HL-60 (cell line): ENCODE measurements at regions not wholly inside any gene's neighbourhood (a gene's known extent, or its start where the extent isn't known, plus 50 kb on each side); places are given as distances from the start of the nearest gene placed in this dataset.

Experiments
- DNase-seq, 2 experiments: peaks; one replicate each; pipeline ENCODE4 v3.0.0-alpha.2; 2010 to 2020; ENCODE audit warnings: low read depth in 1 of 2, low spot score in 1 of 2
- H3K27ac ChIP-seq: fragments of 250-450 bp; sonication (Bioruptor Pico); replicated peaks from 2 replicates; pipeline ENCODE4 v1.5.1; 2020; ENCODE audit warnings: mild to moderate bottlenecking, moderate library complexity
- H3K27me3 ChIP-seq: fragments of 250-450 bp; sonication (Bioruptor Pico); 2 replicates; pipeline ENCODE4 v1.5.1; 2021; ENCODE audit warnings: mild to moderate bottlenecking, moderate library complexity; ENCODE audit not compliant: insufficient read depth, poor library complexity, severe bottlenecking
- H3K4me3 ChIP-seq: replicated peaks from 2 replicates; pipeline ENCODE4 v1.5.1; 2011; ENCODE audit warnings: mild to moderate bottlenecking, control low read depth, low read length; ENCODE audit not compliant: insufficient read depth
- GABPA ChIP-seq: IDR thresholded peaks from 2 replicates; pipeline ENCODE4 v1.6.1; 2012; ENCODE audit warnings: low read depth
- POLR2AphosphoS5 ChIP-seq: IDR thresholded peaks from 2 replicates; pipeline ENCODE4 v1.6.1; 2012; ENCODE audit warnings: low read depth
- REST ChIP-seq: IDR thresholded peaks from 2 replicates; pipeline ENCODE4 v1.6.1; 2012; ENCODE audit warnings: low read depth; ENCODE audit not compliant: insufficient replicate concordance
- SPI1 ChIP-seq: IDR thresholded peaks from 2 replicates; pipeline ENCODE4 v1.6.1; 2012; ENCODE audit warnings: low read depth, mild to moderate bottlenecking, borderline replicate concordance
- TF ChIP-seq, protein P1 (sequence below): IDR thresholded peaks from one replicate; pipeline ENCODE4 v1.5.1; 2011; ENCODE audit warnings: low read length, control low read depth, inconsistent platforms; ENCODE audit not compliant: insufficient read depth

GRCh38 chr10:2874963-2875362, 192.4 kb upstream of the PFKP start:
- Histone ChIP-seq H3K27me3 (no peaks in the 10 kb centered on the region), H3K4me3 (no peak overlapping the region), H3K27ac (no peak overlapping the region)
- no peak for DNase-seq
- no peak for TF ChIP-seq SPI1
- TF ChIP-seq REST, result no peak
- no peak for TF ChIP-seq POLR2AphosphoS5
- TF ChIP-seq, protein P1, sequence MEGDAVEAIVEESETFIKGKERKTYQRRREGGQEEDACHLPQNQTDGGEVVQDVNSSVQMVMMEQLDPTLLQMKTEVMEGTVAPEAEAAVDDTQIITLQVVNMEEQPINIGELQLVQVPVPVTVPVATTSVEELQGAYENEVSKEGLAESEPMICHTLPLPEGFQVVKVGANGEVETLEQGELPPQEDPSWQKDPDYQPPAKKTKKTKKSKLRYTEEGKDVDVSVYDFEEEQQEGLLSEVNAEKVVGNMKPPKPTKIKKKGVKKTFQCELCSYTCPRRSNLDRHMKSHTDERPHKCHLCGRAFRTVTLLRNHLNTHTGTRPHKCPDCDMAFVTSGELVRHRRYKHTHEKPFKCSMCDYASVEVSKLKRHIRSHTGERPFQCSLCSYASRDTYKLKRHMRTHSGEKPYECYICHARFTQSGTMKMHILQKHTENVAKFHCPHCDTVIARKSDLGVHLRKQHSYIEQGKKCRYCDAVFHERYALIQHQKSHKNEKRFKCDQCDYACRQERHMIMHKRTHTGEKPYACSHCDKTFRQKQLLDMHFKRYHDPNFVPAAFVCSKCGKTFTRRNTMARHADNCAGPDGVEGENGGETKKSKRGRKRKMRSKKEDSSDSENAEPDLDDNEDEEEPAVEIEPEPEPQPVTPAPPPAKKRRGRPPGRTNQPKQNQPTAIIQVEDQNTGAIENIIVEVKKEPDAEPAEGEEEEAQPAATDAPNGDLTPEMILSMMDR, result no peak
- TF ChIP-seq GABPA, result no peak

- Histone ChIP-seq H3K27ac (no peak overlapping the region), H3K4me3 (no peak overlapping the region), H3K27me3 (no peaks in the 10 kb centered on the region)
- no peak for DNase-seq
- TF ChIP-seq, protein P1, result no peak
- TF ChIP-seq SPI1 (no peak), GABPA (no peak), REST (no peak), POLR2AphosphoS5 (no peak)
Observed at GRCh38 chr10:2873769-2874168, 193.6 kb upstream of the PFKP start.

DNA sequence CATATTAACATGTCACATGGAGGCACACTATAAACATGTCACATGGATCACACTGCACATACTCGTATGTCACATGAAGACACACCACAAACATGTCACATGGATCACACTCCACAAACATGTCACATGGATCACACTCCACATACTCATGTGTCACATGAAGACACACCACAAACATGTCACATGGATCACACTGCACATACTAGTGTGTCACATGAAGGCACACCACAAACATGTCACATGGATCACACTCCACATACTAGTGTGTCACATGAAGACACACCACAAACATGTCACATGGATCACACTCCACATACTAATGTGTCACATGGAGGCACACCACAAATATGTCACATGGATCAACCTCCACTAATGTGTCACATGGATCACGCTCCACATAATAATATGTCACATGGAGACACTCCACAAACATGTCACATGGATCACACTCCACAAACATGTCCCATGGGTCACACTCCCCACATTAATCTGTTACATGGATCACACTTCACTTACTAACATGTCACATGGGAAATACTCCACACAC, 195.6 kb upstream of the PFKP start:
- Histone ChIP-seq H3K27ac (no peak overlapping the region), H3K27me3 (no peaks in the 10 kb centered on the region), H3K4me3 (no peak overlapping the region)
- DNase-seq, result no peak
- no peak for TF ChIP-seq GABPA
- no peak for TF ChIP-seq REST
- TF ChIP-seq POLR2AphosphoS5, result no peak
- TF ChIP-seq, protein P1, result no peak
- no peak for TF ChIP-seq SPI1
